GM23248 (cell line): ENCODE measurements at regions not wholly inside any gene's neighbourhood (a gene's known extent, or its start where the extent isn't known, plus 50 kb on each side); places are given as distances from the start of the nearest gene placed in this dataset.

Experiments
- EZH2 ChIP-seq: fragments of 200-600 bp; sonication (generic); IDR thresholded peaks from 2 replicates; pipeline ENCODE4 v1.6.1; 2018; ENCODE audit warnings: antibody characterized with exemption, mild to moderate bottlenecking; ENCODE audit not compliant: insufficient read depth, poor library complexity, severe bottlenecking
- EZH2phosphoT487 ChIP-seq: fragments of 200-600 bp; sonication (generic); IDR thresholded peaks from 2 replicates; pipeline ENCODE4 v1.6.1; 2018; ENCODE audit warnings: antibody characterized with exemption, moderate library complexity, mild to moderate bottlenecking, low read depth; ENCODE audit not compliant: insufficient read depth

DNA sequence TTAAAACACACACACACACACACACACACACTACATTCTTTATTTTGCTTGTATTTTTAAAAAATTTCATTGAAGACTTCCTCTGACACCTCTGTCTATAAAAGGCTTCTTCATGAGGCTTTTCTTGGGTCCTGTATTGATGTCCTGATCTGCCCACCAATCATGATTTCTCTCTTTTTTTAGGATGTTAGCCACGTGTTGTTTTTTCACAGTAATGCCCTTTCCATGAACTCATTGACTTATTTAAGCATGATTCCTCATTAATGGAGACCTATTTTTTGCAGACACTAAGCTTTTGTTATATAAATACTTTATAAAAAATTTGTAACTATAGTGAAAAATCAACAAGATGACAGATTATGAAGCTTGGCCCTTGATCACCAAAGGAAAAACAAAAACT is 173.8 kb upstream of the CNTNAP5 start:
- TF ChIP-seq EZH2phosphoT487 (no peak), EZH2 (no peak)
